ENCODE measurements at regions not wholly inside any gene's neighbourhood (a gene's known extent, or its start where the extent isn't known, plus 50 kb on each side); places are given as distances from the start of the nearest gene placed in this dataset.

DNA sequence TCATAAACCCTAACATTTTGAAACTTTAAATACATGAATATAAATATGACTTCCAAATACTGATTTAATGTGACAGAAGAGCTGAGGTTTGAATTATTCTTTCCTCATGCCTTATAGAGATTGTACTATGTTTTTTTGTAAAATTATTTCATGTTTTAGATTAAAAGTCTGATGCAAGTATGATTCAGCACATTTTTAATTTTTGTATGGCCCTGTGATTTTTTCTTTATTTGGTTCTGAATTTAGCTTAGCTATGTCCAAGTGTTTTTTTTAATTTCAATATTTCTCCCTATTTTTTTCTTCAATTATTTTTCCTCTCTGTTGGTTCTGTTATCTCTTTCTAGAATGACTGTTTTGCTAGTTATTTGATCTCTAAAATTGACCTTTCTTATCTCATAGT, 552.1 kb downstream of the XIRP2 start:
- TF ChIP-seq, protein P1, sequence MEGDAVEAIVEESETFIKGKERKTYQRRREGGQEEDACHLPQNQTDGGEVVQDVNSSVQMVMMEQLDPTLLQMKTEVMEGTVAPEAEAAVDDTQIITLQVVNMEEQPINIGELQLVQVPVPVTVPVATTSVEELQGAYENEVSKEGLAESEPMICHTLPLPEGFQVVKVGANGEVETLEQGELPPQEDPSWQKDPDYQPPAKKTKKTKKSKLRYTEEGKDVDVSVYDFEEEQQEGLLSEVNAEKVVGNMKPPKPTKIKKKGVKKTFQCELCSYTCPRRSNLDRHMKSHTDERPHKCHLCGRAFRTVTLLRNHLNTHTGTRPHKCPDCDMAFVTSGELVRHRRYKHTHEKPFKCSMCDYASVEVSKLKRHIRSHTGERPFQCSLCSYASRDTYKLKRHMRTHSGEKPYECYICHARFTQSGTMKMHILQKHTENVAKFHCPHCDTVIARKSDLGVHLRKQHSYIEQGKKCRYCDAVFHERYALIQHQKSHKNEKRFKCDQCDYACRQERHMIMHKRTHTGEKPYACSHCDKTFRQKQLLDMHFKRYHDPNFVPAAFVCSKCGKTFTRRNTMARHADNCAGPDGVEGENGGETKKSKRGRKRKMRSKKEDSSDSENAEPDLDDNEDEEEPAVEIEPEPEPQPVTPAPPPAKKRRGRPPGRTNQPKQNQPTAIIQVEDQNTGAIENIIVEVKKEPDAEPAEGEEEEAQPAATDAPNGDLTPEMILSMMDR (IDR thresholded peaks at IDR 0.05; ENCODE audit: low read depth, low read length), result no peak
- no peak for TF ChIP-seq EZH2phosphoT487 (IDR thresholded peaks at IDR 0.05; ENCODE audit: low read depth)

All from OCI-LY3 (cell line).